IgD-negative memory B cell (primary cell): ENCODE measurements at regions not wholly inside any gene's neighbourhood (a gene's known extent, or its start where the extent isn't known, plus 50 kb on each side); places are given as distances from the start of the nearest gene placed in this dataset.

Experiments used
- H3K27ac Mint-ChIP-seq, 3 donors: one replicate each; pipeline ENCODE4 v1.8.0; 2020 to 2022; ENCODE audit warnings: mild to moderate bottlenecking in 3 of 3, mixed read lengths in 3 of 3, moderate library complexity in 1 of 3
- H3K27me3 Mint-ChIP-seq: one replicate; pipeline ENCODE4 v1.8.0; 2021; ENCODE audit warnings: mixed read lengths
- H3K36me3 Mint-ChIP-seq: one replicate; pipeline ENCODE4 v1.8.0; 2020; ENCODE audit warnings: mild to moderate bottlenecking, mixed read lengths
- H3K4me1 Mint-ChIP-seq, 3 donors: one replicate each; pipeline ENCODE4 v1.8.0; 2020 to 2022; ENCODE audit warnings: mixed read lengths in 3 of 3, mild to moderate bottlenecking in 1 of 3
- H3K4me3 Mint-ChIP-seq, 4 donors: one replicate each; pipeline ENCODE4 v1.8.0; 2020 to 2022; ENCODE audit warnings: mild to moderate bottlenecking in 4 of 4, mixed read lengths in 4 of 4, moderate library complexity in 3 of 4
- H3K9me3 Mint-ChIP-seq, 3 donors: one replicate each; pipeline ENCODE4 v1.8.0; 2020 to 2021; ENCODE audit warnings: mixed read lengths in 3 of 3, mild to moderate bottlenecking in 1 of 3

DNA sequence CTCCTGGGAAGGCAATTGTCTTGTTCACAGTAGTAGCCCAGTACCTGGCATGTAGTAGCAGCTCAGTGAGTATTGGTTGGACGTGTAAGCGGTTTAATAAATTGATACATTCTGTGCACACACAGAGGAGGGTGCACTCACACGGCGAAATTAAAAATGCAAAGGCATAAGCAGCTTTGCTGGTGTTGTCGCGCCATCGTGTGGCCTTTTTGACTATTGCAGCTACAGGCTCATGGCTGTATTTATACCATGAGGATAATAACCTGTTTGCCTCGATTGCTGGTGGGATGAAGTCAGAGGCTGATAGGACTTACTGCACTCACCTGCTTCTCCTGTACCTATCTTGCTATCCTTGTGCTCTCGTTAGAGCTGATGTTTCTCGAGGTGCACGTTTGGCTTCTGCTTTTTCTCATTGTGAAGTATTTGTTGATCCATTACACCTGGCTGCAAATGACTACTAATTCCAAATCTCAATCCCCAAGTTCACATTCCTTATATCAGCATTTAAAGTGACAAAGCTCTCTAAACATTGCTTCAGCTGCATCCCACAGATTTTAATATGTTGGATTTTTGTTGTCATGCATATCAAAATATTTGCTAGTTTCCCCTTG is 61.5 kb downstream of the TBXT start:
- Mint-ChIP-seq H3K27ac (no peak overlapping the region), H3K4me3 (no peak overlapping the region), H3K27me3 (peaks cover 6% of the 10 kb centered on the region), H3K36me3 (no peaks in the 10 kb centered on the region), H3K9me3 (peaks cover 2 to 18% (median 9%) of the 10 kb centered on the region in 3 donors), H3K4me1 (peaks cover 0 to 5% (median 0%) of the 10 kb centered on the region in 3 donors)

DNA sequence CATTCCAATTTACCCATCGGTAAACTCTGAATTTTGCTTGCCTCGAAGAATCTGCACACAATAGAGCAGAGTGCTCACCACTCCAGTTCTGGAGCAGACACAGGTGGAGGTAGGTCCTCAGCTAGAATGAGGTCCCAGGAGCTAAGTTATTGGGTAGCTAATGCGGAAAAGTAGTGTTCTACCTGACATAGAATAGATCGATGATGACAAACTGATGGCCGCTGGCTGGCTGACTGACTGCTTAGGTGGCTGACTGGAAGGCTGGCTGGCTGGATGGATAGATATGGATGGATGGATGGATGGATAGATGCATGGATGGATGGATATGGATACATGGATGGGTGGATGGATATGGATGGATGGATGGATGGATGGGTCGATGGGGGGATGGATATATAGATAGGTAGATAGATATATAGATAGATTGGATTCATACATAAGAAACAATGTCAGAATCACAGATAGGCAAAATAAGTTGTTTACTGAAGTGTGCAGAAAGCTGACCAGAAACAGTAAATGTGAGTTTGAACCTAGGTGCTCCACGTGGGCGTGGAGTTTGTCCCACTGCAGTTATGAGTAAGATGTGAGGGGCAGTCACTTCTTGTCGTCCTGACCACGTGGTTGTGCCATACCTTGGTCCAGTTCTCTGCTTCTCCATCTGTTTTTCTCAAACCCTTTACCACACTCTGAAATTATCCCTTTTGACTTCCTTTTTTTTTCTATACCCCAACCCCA is 62.1 kb downstream of the TBXT start:
- H3K27me3 Mint-ChIP-seq: peaks cover 6% of the 10 kb centered on the region
- no peaks in the 10 kb centered on the region for H3K36me3 Mint-ChIP-seq
- H3K27ac Mint-ChIP-seq: no peak overlapping the region
- H3K4me3 Mint-ChIP-seq: no peak overlapping the region
- peaks cover 4 to 21% (median 9%) of the 10 kb centered on the region in 3 donors for H3K9me3 Mint-ChIP-seq
- H3K4me1 Mint-ChIP-seq: peaks cover 0 to 5% (median 0%) of the 10 kb centered on the region in 3 donors

DNA sequence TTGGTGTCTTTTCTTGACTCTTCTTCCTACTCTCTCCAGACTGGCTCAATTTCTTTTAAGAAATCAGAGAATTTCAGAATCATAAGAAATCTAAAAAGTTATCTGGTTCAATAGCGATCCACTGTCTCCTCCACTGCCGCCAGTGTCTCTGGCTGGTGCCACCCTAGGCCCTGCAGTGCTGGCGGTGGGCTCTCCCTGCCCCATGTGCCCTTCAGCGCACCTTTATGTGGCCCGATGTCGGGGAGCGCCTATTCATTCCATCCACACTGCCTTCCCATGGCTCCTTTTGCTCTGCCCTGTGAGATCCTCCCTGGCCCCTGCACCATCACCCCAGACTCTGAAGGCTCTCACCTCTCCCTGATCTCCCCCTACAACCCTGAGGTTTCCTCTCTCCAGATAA is 62.8 kb downstream of the TBXT start:
- Mint-ChIP-seq H3K4me1 (peaks cover 0 to 5% (median 0%) of the 10 kb centered on the region in 3 donors), H3K27ac (no peak overlapping the region), H3K36me3 (no peaks in the 10 kb centered on the region), H3K4me3 (no peak overlapping the region), H3K9me3 (peaks cover 4 to 21% (median 9%) of the 10 kb centered on the region in 3 donors), H3K27me3 (peaks cover 6% of the 10 kb centered on the region)

DNA sequence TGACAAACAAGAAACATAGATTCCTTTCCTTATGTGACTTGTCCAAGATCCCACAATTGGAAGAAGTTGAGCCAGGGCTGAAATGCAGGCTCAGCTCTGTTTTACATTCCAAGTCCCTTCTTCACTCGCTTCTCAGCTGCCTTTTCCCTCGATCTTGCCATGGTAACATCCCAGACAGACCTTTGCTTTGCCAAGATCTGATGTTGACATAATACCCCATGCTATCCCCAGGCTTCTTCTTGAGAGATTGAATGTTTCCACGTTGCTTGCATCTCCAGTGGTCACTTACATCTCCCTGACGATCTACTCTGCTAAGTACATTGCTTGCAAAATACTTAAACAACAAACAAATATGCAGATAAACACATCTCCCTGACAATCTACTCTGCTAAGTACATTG is 63.5 kb downstream of the TBXT start:
- Mint-ChIP-seq H3K4me1 (peaks cover 0 to 5% (median 0%) of the 10 kb centered on the region in 3 donors), H3K27ac (no peak overlapping the region), H3K9me3 (peaks cover 4 to 18% (median 9%) of the 10 kb centered on the region in 3 donors), H3K36me3 (no peaks in the 10 kb centered on the region), H3K27me3 (peaks cover 4% of the 10 kb centered on the region), H3K4me3 (no peak overlapping the region)

DNA sequence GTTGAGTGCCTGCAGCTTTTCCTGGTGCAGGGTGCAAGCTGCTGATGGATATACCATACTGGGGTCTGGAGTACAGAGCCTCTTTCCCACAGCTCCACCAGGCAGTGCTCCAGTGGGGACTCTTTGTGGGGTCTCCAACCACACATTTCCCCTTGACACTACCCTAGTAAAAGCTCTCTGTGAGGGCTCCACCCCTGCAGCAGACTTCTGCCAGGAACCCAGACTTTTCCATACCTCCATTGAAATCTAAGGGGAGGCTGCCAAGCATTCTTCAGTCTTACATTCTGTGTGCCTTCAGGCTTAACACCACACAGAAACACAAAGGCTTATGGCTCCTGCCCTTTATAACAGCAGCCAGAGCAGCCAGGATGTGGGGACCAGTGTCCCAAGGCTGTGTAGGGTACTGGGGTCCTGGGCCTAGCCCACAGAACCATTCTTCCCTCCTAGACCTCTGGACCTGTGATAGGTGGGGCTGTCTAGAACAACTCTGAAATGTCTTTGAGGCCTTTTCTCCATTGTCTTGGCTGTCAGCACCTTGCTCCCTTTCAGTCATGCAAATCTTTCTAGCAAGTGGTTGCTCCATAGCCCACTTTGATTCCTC is 65.7 kb downstream of the TBXT start:
- Mint-ChIP-seq H3K27me3 (peaks cover 9% of the 10 kb centered on the region), H3K4me1 (peaks cover 0 to 5% (median 0%) of the 10 kb centered on the region in 3 donors), H3K27ac (no peak overlapping the region), H3K4me3 (no peak overlapping the region), H3K9me3 (peaks cover 6 to 15% (median 6%) of the 10 kb centered on the region in 3 donors), H3K36me3 (no peaks in the 10 kb centered on the region)

DNA sequence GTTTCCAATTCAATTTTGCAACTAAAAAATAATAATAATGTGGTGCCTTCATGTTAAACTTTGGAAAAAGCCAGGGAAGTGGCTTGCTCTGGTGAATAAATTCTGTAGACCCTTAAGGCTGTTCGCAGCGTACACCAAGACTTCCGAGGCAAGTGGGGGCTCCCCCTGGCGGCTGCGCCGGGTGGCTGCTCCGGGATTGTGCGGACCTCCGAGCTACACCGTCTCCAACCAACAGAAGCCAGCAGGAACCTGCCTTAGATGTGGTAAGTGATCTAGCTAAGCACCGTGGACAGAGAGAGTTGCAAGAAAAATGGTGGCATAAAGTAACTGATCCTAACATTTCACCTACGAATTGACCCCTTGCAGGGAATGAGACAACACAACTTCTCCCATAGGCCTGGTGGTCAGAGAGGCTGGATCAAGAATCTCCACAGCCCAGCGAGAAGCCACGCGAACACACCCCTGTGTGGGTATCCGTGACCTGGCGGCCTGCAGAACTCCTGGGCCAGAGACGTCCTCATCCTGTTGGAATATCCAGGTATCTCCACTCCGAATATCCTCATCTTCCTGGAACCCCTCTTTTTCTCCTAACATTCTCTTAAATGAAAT is 69.6 kb downstream of the TBXT start:
- H3K4me3 Mint-ChIP-seq: no peak overlapping the region

DNA sequence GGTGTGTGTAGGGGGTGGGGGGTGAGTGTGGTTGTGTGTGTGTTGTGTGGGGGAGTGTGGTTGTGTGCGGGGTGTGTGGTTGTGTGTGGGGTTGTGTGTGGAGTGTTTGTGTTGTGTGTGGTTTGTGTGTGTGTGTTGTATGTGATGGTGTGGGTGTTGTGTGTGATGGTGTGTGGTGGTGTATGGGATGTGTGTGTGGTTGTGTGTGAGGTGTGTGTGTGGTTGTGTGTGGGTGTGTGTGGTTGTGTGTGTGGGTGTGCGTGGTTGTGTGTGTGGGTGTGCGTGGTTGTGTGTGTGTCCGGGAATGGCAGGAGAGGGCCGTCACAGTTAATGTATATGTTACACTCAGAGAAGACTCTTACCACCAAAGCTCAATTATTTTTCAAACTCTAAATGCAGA is 79.8 kb downstream of the TBXT start:
- Mint-ChIP-seq H3K27ac (no peak overlapping the region), H3K4me3 (no peak overlapping the region), H3K36me3 (peaks cover 3% of the 10 kb centered on the region), H3K9me3 (peaks cover 3 to 9% (median 3%) of the 10 kb centered on the region in 3 donors), H3K4me1 (no peaks in the 10 kb centered on the region), H3K27me3 (no peaks in the 10 kb centered on the region)

More for the DNA sequence above, 69.6 kb downstream of the TBXT start:
- peaks cover 7% of the 10 kb centered on the region for H3K27me3 Mint-ChIP-seq
- no peaks in the 10 kb centered on the region for H3K4me1 Mint-ChIP-seq
- no peaks in the 10 kb centered on the region for H3K36me3 Mint-ChIP-seq
- H3K27ac Mint-ChIP-seq: no peak overlapping the region
- peaks cover 9 to 27% (median 9%) of the 10 kb centered on the region in 3 donors for H3K9me3 Mint-ChIP-seq

DNA sequence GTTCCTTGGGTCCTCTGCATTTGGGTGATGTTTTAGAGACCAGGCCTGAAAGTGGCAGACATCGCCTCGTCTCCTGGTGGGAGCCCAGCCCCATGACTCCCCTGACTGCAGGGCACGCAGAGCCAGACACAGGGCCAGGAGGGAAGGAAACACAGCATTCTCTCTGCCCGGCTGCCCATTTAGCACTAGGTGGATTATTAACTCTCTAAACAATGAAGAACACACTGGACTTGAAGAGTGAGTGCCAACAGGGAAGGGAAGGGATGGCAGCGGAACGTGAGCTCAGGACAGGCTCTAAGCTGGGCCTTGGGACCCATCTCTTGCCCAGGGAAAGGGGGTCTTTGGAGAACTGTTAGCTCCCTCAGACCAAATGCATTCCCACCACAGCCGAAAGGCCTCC is 80.4 kb downstream of the TBXT start:
- H3K4me1 Mint-ChIP-seq: no peaks in the 10 kb centered on the region
- H3K27me3 Mint-ChIP-seq: no peaks in the 10 kb centered on the region
- peaks cover 3% of the 10 kb centered on the region for H3K36me3 Mint-ChIP-seq
- H3K9me3 Mint-ChIP-seq: peaks cover 3 to 9% (median 3%) of the 10 kb centered on the region in 3 donors
- no peak overlapping the region for H3K27ac Mint-ChIP-seq
- H3K4me3 Mint-ChIP-seq: no peak overlapping the region

DNA sequence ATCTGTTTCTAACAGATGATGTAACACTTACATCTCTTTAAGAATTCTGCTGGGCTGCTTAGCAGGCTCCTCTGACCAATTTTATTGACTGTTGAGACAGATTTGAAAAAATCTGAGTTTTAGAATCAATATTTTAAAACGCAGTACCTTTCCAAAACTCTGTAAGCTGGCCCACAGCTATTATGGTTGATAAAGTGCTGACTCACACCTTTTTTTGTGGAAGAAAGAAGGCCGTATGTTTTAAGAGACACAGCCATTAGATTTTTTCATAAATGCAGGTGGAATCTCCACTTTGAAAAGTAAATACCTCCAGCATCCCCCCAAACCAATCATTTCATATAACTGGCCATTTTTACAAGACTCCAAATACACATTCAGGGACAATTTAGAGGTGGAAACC is 82.2 kb downstream of the TBXT start:
- Mint-ChIP-seq H3K9me3 (no peaks in the 10 kb centered on the region), H3K36me3 (no peaks in the 10 kb centered on the region), H3K4me1 (no peaks in the 10 kb centered on the region), H3K27me3 (no peaks in the 10 kb centered on the region), H3K27ac (no peak overlapping the region), H3K4me3 (no peak overlapping the region)

DNA sequence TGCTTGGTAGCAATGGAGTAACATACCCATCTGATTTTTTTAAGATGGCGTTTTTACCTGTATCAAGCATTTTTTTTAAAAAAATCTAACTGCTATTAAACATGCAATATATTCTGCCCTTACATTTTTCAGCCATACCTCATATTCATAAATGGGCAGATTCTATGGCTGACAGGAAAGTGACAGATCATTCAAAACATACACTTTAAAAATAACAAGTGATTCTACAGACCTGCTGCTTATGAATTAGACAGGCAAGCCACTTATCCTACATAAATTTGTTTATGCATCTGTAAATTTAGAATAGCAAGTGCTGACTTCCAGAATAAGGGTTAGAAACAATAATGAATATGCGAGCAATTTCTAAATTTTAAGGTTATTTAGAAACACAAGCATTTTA is 82.7 kb downstream of the TBXT start:
- no peak overlapping the region for H3K27ac Mint-ChIP-seq
- H3K9me3 Mint-ChIP-seq: no peaks in the 10 kb centered on the region
- no peaks in the 10 kb centered on the region for H3K27me3 Mint-ChIP-seq
- no peak overlapping the region for H3K4me3 Mint-ChIP-seq
- H3K36me3 Mint-ChIP-seq: no peaks in the 10 kb centered on the region
- H3K4me1 Mint-ChIP-seq: no peaks in the 10 kb centered on the region

DNA sequence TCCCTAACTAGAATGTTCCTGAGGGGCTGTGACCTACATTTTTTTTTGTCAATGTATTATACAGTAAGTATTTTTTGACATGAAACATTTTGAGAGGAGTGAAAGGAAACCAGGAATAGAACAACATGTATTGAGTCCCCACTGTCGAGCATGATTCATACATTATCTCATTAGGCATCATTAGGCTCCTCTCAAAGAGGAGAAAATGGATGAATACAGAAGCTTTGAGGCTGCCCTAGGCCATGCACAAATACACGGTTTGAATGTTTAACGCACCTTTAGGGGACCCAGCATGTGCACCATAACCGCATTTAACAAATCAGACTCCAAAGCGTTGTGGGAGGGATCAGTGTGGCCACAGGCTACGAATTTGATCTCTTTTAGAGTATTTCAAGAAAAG is 87.8 kb downstream of the TBXT start:
- Mint-ChIP-seq H3K27ac (no peak overlapping the region), H3K4me3 (no peak overlapping the region), H3K27me3 (no peaks in the 10 kb centered on the region), H3K4me1 (no peaks in the 10 kb centered on the region), H3K36me3 (no peaks in the 10 kb centered on the region), H3K9me3 (no peaks in the 10 kb centered on the region)

DNA sequence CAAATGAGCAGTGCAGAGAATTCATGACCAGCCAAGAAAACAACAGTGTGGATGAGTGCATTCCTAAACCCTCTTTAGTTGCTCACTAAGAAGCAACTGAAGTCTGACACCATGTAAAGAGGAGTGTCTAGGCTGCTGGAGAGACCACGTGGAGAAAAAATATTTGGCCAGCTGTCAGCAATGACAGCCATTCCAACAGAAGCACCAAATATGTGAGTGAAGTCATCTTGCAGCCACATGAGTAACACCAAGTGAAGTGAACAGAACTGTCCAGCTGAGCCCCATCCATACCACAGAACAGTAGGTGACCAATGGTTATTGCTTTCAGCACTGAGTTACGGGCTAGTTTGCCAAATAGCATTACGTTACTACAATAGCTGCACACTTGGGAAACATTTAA is 89.4 kb downstream of the TBXT start:
- Mint-ChIP-seq H3K27ac (no peak overlapping the region), H3K36me3 (no peaks in the 10 kb centered on the region), H3K9me3 (no peaks in the 10 kb centered on the region), H3K27me3 (no peaks in the 10 kb centered on the region), H3K4me1 (no peaks in the 10 kb centered on the region), H3K4me3 (no peak overlapping the region)

DNA sequence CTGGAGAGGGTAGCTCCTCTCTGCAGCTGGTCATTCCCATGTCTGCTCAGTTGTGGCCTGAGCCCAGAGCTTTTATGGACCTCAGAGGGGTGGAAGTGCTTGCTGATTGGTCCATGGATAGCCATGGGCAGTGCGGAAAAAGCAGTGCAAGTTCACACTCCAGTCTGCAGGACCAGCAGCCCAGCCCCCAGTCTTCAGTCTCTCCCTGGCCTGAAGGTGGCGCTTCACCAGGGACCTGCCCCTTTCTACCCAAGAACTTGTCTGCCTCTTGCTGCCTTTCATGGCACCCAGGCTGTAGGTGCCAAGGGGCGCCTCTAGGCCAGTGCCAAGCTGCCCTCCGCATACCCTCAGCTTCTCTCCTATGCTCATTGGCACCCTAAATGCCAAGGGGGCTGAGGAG is 91.0 kb downstream of the TBXT start:
- H3K27me3 Mint-ChIP-seq: no peaks in the 10 kb centered on the region
- H3K4me1 Mint-ChIP-seq: no peaks in the 10 kb centered on the region
- H3K27ac Mint-ChIP-seq: no peak overlapping the region
- H3K36me3 Mint-ChIP-seq: no peaks in the 10 kb centered on the region
- no peak overlapping the region for H3K4me3 Mint-ChIP-seq
- H3K9me3 Mint-ChIP-seq: no peaks in the 10 kb centered on the region

DNA sequence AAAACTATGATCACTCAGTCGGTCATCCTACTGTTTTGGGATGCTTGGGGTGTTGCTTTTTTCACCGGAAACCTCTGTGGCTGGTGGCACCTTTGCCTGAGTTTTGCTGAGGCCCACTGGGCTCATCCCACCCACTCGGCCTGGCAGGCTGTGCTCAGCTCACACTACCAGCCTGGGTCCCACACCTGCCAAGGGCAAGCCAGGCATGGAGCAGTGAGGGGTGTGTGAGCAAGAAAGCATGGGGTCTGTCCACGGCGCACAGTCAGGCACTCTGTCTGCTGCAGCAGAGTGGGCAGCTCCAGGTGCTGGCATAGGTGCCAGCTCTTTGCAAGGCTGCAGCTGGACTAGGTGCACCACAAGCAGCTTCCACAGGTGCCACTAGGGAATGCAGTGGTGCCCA is 91.7 kb downstream of the TBXT start:
- no peak overlapping the region for H3K4me3 Mint-ChIP-seq
- H3K36me3 Mint-ChIP-seq: no peaks in the 10 kb centered on the region
- no peak overlapping the region for H3K27ac Mint-ChIP-seq
- H3K4me1 Mint-ChIP-seq: no peaks in the 10 kb centered on the region
- H3K9me3 Mint-ChIP-seq: no peaks in the 10 kb centered on the region
- no peaks in the 10 kb centered on the region for H3K27me3 Mint-ChIP-seq

DNA sequence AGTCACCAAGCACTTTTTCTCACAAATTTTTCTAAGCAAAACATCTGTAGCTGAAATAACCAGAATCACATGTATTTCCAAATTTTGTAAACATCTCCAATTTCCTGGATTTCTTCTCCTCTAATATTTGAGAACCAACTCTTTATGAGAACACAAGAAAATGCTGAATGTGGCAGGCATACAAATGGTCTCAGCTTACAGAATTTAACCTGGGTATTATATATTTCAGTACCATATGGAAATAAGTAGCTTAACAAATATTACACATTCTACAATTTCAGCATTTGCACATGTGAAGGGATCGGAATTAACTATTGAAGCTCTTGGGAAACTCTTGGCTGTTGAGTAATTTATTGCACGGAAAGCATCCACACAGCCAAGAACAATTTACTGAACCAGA is 92.5 kb downstream of the TBXT start:
- Mint-ChIP-seq H3K27ac (no peak overlapping the region), H3K4me3 (no peak overlapping the region), H3K9me3 (peaks cover 0 to 2% (median 0%) of the 10 kb centered on the region in 3 donors), H3K36me3 (no peaks in the 10 kb centered on the region), H3K4me1 (no peaks in the 10 kb centered on the region), H3K27me3 (no peaks in the 10 kb centered on the region)
